ENCODE measurements at regions not wholly inside any gene's neighbourhood (a gene's known extent, or its start where the extent isn't known, plus 50 kb on each side); places are given as distances from the start of the nearest gene placed in this dataset.

DNA sequence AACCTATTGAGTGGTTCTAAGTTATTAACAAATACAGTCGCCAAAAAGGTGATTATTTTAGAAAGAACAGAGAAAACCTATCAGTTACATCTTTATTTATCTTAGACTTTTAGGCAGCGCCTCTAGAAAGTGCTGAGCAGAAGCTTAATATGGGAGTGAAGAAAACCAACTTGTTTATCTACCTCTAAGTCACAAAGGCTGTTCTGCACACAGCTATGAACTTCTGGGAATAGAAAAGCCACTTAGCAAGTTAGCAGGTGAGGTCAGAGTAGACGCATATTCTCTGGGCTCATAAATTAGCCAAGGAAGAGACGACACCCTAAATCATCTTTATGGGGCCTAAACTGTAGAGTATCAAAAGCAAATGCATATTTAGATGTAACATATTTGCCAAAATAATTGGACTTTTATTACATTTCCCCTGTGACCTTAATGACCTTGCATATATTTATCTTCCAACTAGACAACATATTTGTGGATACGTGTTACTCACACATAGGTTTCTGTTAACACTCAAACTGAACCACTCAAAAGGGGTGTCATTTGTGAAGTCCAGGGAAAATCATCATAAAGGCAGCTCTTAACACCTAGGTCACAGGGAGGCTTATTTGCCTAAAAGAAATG, 267.1 kb downstream of the ADGB start:
- H3K4me3 ChIP-seq (ENCODE audit: low read depth, low read length), result no peak overlapping the region
- CTCF ChIA-PET, result interaction anchor here (1.0 to 2.2 kb wide), 3 partner anchors 8 to 11 kb away, joined by 4 to 8 read pairs (median 6); no protein-coding TSS in a partner anchor
- DNase-seq (ENCODE audit: low read depth, low spot score), result no peak
- TF ChIP-seq, protein P1, sequence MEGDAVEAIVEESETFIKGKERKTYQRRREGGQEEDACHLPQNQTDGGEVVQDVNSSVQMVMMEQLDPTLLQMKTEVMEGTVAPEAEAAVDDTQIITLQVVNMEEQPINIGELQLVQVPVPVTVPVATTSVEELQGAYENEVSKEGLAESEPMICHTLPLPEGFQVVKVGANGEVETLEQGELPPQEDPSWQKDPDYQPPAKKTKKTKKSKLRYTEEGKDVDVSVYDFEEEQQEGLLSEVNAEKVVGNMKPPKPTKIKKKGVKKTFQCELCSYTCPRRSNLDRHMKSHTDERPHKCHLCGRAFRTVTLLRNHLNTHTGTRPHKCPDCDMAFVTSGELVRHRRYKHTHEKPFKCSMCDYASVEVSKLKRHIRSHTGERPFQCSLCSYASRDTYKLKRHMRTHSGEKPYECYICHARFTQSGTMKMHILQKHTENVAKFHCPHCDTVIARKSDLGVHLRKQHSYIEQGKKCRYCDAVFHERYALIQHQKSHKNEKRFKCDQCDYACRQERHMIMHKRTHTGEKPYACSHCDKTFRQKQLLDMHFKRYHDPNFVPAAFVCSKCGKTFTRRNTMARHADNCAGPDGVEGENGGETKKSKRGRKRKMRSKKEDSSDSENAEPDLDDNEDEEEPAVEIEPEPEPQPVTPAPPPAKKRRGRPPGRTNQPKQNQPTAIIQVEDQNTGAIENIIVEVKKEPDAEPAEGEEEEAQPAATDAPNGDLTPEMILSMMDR (IDR thresholded peaks at IDR 0.05; ENCODE audit: insufficient read depth, low read length, missing control alignments), result no peak
- POLR2A ChIA-PET, result no interaction called here

GRCh38 chr6:146866731-146867414, 268.1 kb downstream of the ADGB start:
- no peak overlapping the region for H3K4me3 ChIP-seq (ENCODE audit: low read depth, low read length)
- POLR2A ChIA-PET, result no interaction called here
- TF ChIP-seq, protein P1 (IDR thresholded peaks at IDR 0.05; ENCODE audit: insufficient read depth, low read length, missing control alignments), result no peak
- CTCF ChIA-PET, result interaction anchor here (2.2 kb wide), 1 partner anchor 9 kb away, joined by 8 read pairs; no protein-coding TSS in a partner anchor
- DNase-seq (ENCODE audit: low read depth, low spot score), result no peak

- TF ChIP-seq, protein P1 (IDR thresholded peaks at IDR 0.05; ENCODE audit: insufficient read depth, low read length, missing control alignments), result no peak
- CTCF ChIA-PET, result interaction anchor here (1.5 kb wide), 1 partner anchor 11 kb away, joined by 7 read pairs; no protein-coding TSS in a partner anchor
- POLR2A ChIA-PET, result no interaction called here
- no peak for DNase-seq (ENCODE audit: low read depth, low spot score)
- no peak overlapping the region for H3K4me3 ChIP-seq (ENCODE audit: low read depth, low read length)
These were observed 270.0 kb downstream of the ADGB start for GRCh38 chr6:146868671-146869209.

DNA sequence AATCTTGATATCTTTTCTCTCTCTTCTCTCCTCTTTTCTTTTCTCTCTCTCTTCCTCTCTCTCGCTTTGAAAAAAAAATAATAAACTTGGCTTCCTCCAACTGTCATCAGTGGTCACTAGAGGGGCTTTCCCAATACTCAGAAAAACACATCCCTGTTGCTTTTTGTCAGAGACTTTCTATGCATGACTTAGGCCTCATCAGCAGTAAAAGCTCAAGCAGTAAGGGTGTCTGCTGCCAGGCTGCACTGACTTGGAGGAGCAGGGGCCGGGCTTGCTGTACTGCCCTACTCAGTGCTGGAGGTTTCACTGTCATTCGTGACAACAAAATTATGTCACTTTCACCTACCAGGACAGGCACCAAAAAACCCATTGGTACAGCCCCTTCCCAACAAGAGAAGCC, 272.0 kb downstream of the ADGB start:
- POLR2A ChIA-PET, result no interaction called here
- no peak for DNase-seq (ENCODE audit: low read depth, low spot score)
- TF ChIP-seq, protein P1 (IDR thresholded peaks at IDR 0.05; ENCODE audit: insufficient read depth, low read length, missing control alignments), result no peak
- H3K4me3 ChIP-seq (ENCODE audit: low read depth, low read length), result no peak overlapping the region
- CTCF ChIA-PET, result interaction anchor here (1.9 kb wide), 1 partner anchor 14 kb away, joined by 5 read pairs; no protein-coding TSS in a partner anchor

DNA sequence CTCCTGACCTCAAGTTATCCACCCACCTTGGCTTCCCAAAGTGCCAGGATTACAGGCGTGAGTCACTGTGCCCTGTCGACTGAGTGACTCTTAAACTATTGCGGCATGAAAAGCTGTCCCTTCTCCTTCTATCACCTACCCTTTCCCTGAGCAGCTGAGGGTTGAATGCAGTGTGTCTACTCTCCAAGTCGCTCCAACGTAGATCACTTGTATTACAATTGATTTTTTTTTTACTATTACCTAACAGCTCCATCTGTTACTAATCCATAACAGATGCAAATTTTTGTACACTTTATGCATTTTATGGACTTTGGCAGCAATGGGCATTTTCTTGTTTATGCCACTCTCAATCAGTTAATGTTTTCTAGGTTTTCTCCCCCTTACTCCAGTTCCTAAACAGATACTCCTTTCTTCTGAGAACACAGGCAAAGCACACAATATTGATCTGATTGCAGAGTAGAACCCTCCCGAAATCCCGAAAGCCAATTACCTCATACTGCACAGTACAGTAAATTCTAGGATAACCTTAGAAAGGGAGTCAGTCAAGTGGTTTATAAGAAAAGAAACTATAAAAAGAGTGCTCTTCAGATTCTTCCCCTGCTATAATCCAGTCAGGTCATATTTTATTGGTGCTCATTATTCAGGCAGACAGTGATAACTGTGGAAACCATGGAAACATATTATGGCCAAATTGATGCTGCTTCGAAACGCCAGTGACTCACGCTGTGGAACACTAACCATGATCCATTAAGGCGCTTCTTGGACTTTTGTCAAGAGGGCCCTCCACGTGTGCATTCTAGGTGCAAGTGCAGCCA, 273.0 kb downstream of the ADGB start:
- H3K4me3 ChIP-seq (ENCODE audit: low read depth, low read length), result no peak overlapping the region
- TF ChIP-seq, protein P1 (IDR thresholded peaks at IDR 0.05; ENCODE audit: insufficient read depth, low read length, missing control alignments), result no peak
- DNase-seq (ENCODE audit: low read depth, low spot score), result no peak
- POLR2A ChIA-PET, result no interaction called here
- CTCF ChIA-PET, result no interaction called here

DNA sequence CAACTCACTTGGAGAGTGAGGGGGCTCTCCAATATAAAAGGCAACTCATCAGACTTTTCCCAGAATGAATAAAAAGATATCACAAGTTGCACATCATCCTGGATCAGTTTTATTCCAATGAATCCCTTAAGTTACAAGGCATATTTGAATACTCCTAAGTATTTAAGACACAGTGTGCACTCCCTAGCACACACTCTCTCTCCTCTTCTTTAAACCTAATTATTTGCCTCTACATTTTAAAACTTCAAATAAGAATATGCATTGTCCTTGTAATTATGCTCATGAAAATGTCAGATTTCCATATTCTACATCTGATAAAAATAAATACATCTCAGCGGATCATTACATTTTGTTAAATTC, 273.6 kb downstream of the ADGB start:
- TF ChIP-seq, protein P1 (IDR thresholded peaks at IDR 0.05; ENCODE audit: insufficient read depth, low read length, missing control alignments), result no peak
- no peak overlapping the region for H3K4me3 ChIP-seq (ENCODE audit: low read depth, low read length)
- ChIA-PET CTCF (no interaction called here), POLR2A (no interaction called here)
- DNase-seq (ENCODE audit: low read depth, low spot score), result no peak

Data from AG04449 (cell line).